LNCAP (cell line): ENCODE measurements at regions not wholly inside any gene's neighbourhood (a gene's known extent, or its start where the extent isn't known, plus 50 kb on each side); places are given as distances from the start of the nearest gene placed in this dataset.

Experiments used
- CTCF ChIP-seq: fragments of 450-650 bp; IDR thresholded peaks from 2 replicates; pipeline ENCODE4 v1.5.1; 2017; ENCODE audit warnings: mild to moderate bottlenecking

GRCh38 chr13:44784708-44785080, 204.6 kb downstream of the NUFIP1 start:
- TF ChIP-seq CTCF = no peak

GRCh38 chr13:44783994-44784707, 205.1 kb downstream of the NUFIP1 start:
- no peak for TF ChIP-seq CTCF

- TF ChIP-seq CTCF = no peak
Measured at GRCh38 chr13:44780591-44781280, 204.6 kb upstream of the TSC22D1 start.

- TF ChIP-seq CTCF = no peak
Measured at GRCh38 chr13:44778761-44779484, 202.8 kb upstream of the TSC22D1 start.

GRCh38 chr13:44770951-44771350, 194.8 kb upstream of the TSC22D1 start:
- TF ChIP-seq CTCF = no peak

- no peak for TF ChIP-seq CTCF
Measured at GRCh38 chr13:44769686-44770085, 193.6 kb upstream of the TSC22D1 start.

GRCh38 chr13:44768775-44769581, 192.8 kb upstream of the TSC22D1 start:
- TF ChIP-seq CTCF = no peak
